ENCODE measurements at regions not wholly inside any gene's neighbourhood (a gene's known extent, or its start where the extent isn't known, plus 50 kb on each side); places are given as distances from the start of the nearest gene placed in this dataset.

DNA sequence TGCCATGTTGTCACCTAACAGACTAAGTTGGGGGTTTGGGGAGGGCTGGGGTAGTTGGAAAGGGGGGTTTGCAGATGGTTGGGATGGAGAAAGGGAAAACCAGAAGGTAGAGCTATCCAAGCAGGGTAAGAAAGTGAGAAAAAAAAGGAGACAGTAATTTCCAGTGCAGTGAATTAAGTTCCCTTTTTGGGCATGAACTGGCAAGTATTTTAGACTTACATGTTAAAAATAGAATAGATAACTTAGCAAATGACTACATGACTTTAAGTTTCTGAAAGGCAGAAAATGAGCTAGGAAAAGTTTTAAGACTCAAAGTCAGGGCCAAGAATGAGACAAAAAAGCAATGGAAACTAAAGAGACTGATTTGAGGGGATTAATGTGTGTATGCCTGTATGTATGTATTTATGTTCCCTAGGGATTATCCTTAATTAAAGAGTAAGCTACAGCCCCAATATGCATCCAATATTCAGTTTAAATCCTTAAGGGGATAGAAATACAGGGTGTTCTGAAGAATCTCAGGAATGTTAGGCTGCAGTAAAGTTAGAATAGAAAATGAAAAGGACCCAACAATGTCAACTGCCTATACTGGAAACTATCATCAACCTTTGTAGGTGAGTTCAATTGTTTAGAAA lies 285.2 kb upstream of the MME start:
- no peaks in the 10 kb centered on the region for H3K9me3 Mint-ChIP-seq (ENCODE audit: unreplicated experiment)
- H3K4me1 Mint-ChIP-seq (ENCODE audit: unreplicated experiment): peaks cover 10% of the 10 kb centered on the region
- no peaks in the 10 kb centered on the region for H3K36me3 Mint-ChIP-seq (ENCODE audit: low read depth, unreplicated experiment)
- TF ChIP-seq, protein P1, sequence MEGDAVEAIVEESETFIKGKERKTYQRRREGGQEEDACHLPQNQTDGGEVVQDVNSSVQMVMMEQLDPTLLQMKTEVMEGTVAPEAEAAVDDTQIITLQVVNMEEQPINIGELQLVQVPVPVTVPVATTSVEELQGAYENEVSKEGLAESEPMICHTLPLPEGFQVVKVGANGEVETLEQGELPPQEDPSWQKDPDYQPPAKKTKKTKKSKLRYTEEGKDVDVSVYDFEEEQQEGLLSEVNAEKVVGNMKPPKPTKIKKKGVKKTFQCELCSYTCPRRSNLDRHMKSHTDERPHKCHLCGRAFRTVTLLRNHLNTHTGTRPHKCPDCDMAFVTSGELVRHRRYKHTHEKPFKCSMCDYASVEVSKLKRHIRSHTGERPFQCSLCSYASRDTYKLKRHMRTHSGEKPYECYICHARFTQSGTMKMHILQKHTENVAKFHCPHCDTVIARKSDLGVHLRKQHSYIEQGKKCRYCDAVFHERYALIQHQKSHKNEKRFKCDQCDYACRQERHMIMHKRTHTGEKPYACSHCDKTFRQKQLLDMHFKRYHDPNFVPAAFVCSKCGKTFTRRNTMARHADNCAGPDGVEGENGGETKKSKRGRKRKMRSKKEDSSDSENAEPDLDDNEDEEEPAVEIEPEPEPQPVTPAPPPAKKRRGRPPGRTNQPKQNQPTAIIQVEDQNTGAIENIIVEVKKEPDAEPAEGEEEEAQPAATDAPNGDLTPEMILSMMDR (IDR thresholded peaks at IDR 0.05; ENCODE audit: unreplicated experiment): no peak
- no peaks in the 10 kb centered on the region for H3K27me3 Mint-ChIP-seq (ENCODE audit: unreplicated experiment)
- no peak overlapping the region for H3K4me3 Mint-ChIP-seq (ENCODE audit: unreplicated experiment)
- DNase-seq (ENCODE audit: low spot score): no peak
- no peak overlapping the region for H3K27ac Mint-ChIP-seq (ENCODE audit: unreplicated experiment)

DNA sequence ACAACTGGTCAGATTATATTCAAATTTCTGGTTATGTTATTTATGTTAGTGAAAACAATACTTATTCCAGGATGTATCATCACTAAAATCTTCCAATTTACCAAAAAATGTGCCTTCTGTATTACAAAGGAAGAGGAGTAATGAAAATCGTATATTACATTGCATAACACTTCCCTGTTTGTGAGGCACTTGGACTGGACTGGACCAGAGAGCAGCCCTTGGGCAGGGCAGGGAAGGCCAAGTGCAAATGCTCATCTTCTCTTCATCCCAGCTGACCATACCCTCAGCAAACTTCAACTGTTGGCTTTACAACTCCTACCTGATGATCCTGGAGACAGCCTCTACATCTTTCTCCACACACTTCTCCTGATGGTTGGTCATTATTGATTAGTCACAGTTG lies 285.7 kb upstream of the MME start:
- TF ChIP-seq, protein P1 (IDR thresholded peaks at IDR 0.05; ENCODE audit: unreplicated experiment): no peak
- Mint-ChIP-seq H3K27ac (ENCODE audit: unreplicated experiment) (no peak overlapping the region), H3K4me3 (ENCODE audit: unreplicated experiment) (no peak overlapping the region)

DNA sequence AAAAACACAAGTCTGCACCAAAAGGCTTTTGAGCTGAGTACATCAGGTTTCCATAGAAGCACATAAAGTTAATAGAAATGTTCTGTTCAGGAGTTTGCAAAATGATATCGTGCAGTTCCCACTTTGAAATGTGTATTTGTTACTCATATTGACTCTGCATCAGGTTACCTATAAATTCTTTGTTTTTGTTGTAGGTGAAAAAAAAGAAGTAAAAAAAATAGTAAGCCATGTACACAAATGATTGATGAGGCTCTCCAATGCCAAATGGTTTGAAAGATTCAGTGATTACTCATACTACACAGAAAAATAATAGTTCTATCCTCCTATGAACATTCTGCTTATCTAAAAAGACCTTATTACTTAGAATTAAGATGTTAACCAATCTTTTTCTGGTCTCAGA lies 287.3 kb upstream of the MME start:
- no peaks in the 10 kb centered on the region for H3K9me3 Mint-ChIP-seq (ENCODE audit: unreplicated experiment)
- H3K4me1 Mint-ChIP-seq (ENCODE audit: unreplicated experiment): peaks cover 10% of the 10 kb centered on the region
- H3K4me3 Mint-ChIP-seq (ENCODE audit: unreplicated experiment): no peak overlapping the region
- TF ChIP-seq, protein P1 (IDR thresholded peaks at IDR 0.05; ENCODE audit: unreplicated experiment): no peak
- DNase-seq (ENCODE audit: low spot score): no peak
- no peak overlapping the region for H3K27ac Mint-ChIP-seq (ENCODE audit: unreplicated experiment)
- H3K27me3 Mint-ChIP-seq (ENCODE audit: unreplicated experiment): no peaks in the 10 kb centered on the region
- H3K36me3 Mint-ChIP-seq (ENCODE audit: low read depth, unreplicated experiment): no peaks in the 10 kb centered on the region

More for the DNA sequence above, 285.7 kb upstream of the MME start:
- DNase-seq (ENCODE audit: low spot score): no peak
- H3K36me3 Mint-ChIP-seq (ENCODE audit: low read depth, unreplicated experiment): no peaks in the 10 kb centered on the region
- H3K27me3 Mint-ChIP-seq (ENCODE audit: unreplicated experiment): no peaks in the 10 kb centered on the region
- peaks cover 10% of the 10 kb centered on the region for H3K4me1 Mint-ChIP-seq (ENCODE audit: unreplicated experiment)
- H3K9me3 Mint-ChIP-seq (ENCODE audit: unreplicated experiment): no peaks in the 10 kb centered on the region

- H3K27me3 Mint-ChIP-seq (ENCODE audit: unreplicated experiment): no peaks in the 10 kb centered on the region
- DNase-seq (ENCODE audit: low spot score): no peak
- no peak overlapping the region for H3K4me3 Mint-ChIP-seq (ENCODE audit: unreplicated experiment)
- H3K4me1 Mint-ChIP-seq (ENCODE audit: unreplicated experiment): peaks cover 14% of the 10 kb centered on the region
- no peaks in the 10 kb centered on the region for H3K9me3 Mint-ChIP-seq (ENCODE audit: unreplicated experiment)
- TF ChIP-seq, protein P1 (IDR thresholded peaks at IDR 0.05; ENCODE audit: unreplicated experiment): no peak
- no peaks in the 10 kb centered on the region for H3K36me3 Mint-ChIP-seq (ENCODE audit: low read depth, unreplicated experiment)
- H3K27ac Mint-ChIP-seq (ENCODE audit: unreplicated experiment): peak overlapping the region; percentile 61
These were observed 288.5 kb upstream of the MME start for GRCh38 chr3:154791611-154792010.

DNA sequence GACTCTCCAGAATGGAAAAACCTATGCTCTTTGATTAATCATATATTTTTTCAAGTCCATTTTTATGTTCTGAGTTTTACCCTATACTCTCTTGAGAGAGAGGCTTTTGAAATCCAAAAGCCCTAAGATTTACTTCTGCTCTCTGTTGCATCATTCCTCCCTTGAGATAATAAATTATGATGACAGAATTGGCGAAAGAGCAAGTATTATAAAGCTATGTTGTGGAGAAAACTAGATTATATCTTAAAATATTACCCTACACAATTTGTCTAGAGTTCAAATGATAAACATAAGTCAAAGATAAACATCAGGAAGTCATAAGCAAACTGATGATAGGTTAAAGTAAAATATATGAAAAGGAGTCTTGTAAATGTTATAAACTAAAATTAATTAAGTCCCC lies 293.4 kb upstream of the MME start:
- no peaks in the 10 kb centered on the region for H3K9me3 Mint-ChIP-seq (ENCODE audit: unreplicated experiment)
- TF ChIP-seq, protein P1 (IDR thresholded peaks at IDR 0.05; ENCODE audit: unreplicated experiment): no peak
- H3K4me3 Mint-ChIP-seq (ENCODE audit: unreplicated experiment): no peak overlapping the region
- H3K36me3 Mint-ChIP-seq (ENCODE audit: low read depth, unreplicated experiment): no peaks in the 10 kb centered on the region
- peak overlapping the region; percentile 45 for H3K27ac Mint-ChIP-seq (ENCODE audit: unreplicated experiment)
- no peaks in the 10 kb centered on the region for H3K27me3 Mint-ChIP-seq (ENCODE audit: unreplicated experiment)
- no peak for DNase-seq (ENCODE audit: low spot score)
- peaks cover 18% of the 10 kb centered on the region for H3K4me1 Mint-ChIP-seq (ENCODE audit: unreplicated experiment)

Measured in endothelial cell (in vitro differentiated cells).